Mesothelial cell of epicardium (in vitro differentiated cells): ENCODE measurements at regions not wholly inside any gene's neighbourhood (a gene's known extent, or its start where the extent isn't known, plus 50 kb on each side); places are given as distances from the start of the nearest gene placed in this dataset.

Experiments used
- DNase-seq, 2 experiments: peaks; one replicate each; pipeline ENCODE4 v3.0.0; 2021; ENCODE audit warnings: low spot score in 2 of 2; ENCODE audit not compliant: unreplicated experiment in 2 of 2
- H3K27ac Mint-ChIP-seq: 2 replicates; pipeline ENCODE4 v1.8.0; 2021; ENCODE audit warnings: mixed read lengths
- H3K27me3 Mint-ChIP-seq: 2 replicates; pipeline ENCODE4 v1.8.0; 2021; ENCODE audit warnings: low read depth, mixed read lengths
- H3K36me3 Mint-ChIP-seq: 2 replicates; pipeline ENCODE4 v1.8.0; 2021; ENCODE audit warnings: mixed read lengths
- H3K4me1 Mint-ChIP-seq: 2 replicates; pipeline ENCODE4 v1.8.0; 2021; ENCODE audit warnings: mixed read lengths
- H3K4me3 Mint-ChIP-seq: 2 replicates; pipeline ENCODE4 v1.8.0; 2021; ENCODE audit warnings: mild to moderate bottlenecking, moderate library complexity, mixed read lengths
- H3K9me3 Mint-ChIP-seq: 2 replicates; pipeline ENCODE4 v1.8.0; 2021; ENCODE audit warnings: mixed read lengths
- TF ChIP-seq, protein P1 (sequence below): fragments of 200-600 bp; sonication (generic); IDR thresholded peaks from one replicate; pipeline ENCODE4 v1.5.0; 2021; ENCODE audit warnings: antibody characterized with exemption; ENCODE audit not compliant: unreplicated experiment

GRCh38 chr1:5373281-5373680, 618.9 kb downstream of the NPHP4 start:
- Mint-ChIP-seq H3K27me3 (peaks cover 10% of the 10 kb centered on the region), H3K4me3 (no peak overlapping the region), H3K36me3 (no peaks in the 10 kb centered on the region), H3K9me3 (peaks cover 20% of the 10 kb centered on the region), H3K4me1 (no peaks in the 10 kb centered on the region), H3K27ac (no peak overlapping the region)
- no peak for DNase-seq
- TF ChIP-seq, protein P1, sequence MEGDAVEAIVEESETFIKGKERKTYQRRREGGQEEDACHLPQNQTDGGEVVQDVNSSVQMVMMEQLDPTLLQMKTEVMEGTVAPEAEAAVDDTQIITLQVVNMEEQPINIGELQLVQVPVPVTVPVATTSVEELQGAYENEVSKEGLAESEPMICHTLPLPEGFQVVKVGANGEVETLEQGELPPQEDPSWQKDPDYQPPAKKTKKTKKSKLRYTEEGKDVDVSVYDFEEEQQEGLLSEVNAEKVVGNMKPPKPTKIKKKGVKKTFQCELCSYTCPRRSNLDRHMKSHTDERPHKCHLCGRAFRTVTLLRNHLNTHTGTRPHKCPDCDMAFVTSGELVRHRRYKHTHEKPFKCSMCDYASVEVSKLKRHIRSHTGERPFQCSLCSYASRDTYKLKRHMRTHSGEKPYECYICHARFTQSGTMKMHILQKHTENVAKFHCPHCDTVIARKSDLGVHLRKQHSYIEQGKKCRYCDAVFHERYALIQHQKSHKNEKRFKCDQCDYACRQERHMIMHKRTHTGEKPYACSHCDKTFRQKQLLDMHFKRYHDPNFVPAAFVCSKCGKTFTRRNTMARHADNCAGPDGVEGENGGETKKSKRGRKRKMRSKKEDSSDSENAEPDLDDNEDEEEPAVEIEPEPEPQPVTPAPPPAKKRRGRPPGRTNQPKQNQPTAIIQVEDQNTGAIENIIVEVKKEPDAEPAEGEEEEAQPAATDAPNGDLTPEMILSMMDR = no peak

DNA sequence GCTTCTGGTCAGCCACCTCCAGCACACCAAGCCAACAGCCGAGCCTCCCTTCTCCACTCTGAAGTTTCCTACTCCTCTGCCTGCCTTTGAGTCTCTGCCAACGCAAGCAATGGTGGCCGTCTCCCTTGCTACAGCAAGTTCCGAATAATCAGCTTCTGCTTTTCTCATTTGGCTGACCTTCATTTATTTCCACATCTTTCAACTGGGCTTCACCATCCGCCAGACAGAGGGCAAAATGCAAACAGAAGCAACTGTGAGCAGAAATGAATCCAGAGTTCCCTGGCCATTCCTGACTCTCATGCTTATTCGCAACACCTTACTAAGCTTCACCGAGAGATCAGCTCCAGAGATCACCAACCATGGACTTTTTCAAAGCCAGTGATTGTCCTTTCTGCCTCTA, 621.0 kb downstream of the NPHP4 start:
- H3K27me3 Mint-ChIP-seq = peaks cover 10% of the 10 kb centered on the region
- H3K4me3 Mint-ChIP-seq = no peak overlapping the region
- H3K9me3 Mint-ChIP-seq = peaks cover 20% of the 10 kb centered on the region
- DNase-seq = no peak
- H3K36me3 Mint-ChIP-seq = no peaks in the 10 kb centered on the region
- TF ChIP-seq, protein P1 = no peak
- H3K4me1 Mint-ChIP-seq = no peaks in the 10 kb centered on the region
- H3K27ac Mint-ChIP-seq = no peak overlapping the region

- TF ChIP-seq, protein P1 = no peak
- H3K4me3 Mint-ChIP-seq = no peak overlapping the region
- DNase-seq = no peak
- H3K9me3 Mint-ChIP-seq = peaks cover 20% of the 10 kb centered on the region
- H3K27ac Mint-ChIP-seq = no peak overlapping the region
- peaks cover 13% of the 10 kb centered on the region for H3K27me3 Mint-ChIP-seq
- H3K4me1 Mint-ChIP-seq = no peaks in the 10 kb centered on the region
- H3K36me3 Mint-ChIP-seq = no peaks in the 10 kb centered on the region
These were observed 621.9 kb downstream of the NPHP4 start for GRCh38 chr1:5370311-5370710.

DNA sequence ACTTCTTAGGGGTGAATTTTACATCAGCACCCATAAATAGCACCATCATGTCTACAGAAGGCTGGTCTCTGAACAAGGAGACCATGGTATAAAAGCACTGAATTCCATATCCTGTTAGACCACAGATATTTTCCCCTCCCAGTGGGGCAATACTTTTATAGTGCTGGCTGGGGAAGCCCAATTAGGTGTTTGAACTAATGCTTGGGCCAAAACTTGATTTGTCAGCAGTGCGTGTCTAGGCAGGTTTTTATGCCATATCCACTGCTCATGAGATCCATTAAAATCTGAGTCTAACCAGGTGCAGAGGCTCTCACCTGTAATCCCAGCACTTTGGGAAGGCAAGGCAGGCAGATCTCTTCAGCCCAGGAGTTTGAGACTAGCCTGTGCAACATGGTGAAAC, 623.0 kb downstream of the NPHP4 start:
- Mint-ChIP-seq H3K27ac (no peak overlapping the region), H3K36me3 (no peaks in the 10 kb centered on the region), H3K9me3 (peaks cover 18% of the 10 kb centered on the region), H3K27me3 (peaks cover 22% of the 10 kb centered on the region), H3K4me1 (no peaks in the 10 kb centered on the region), H3K4me3 (no peak overlapping the region)
- DNase-seq = no peak
- TF ChIP-seq, protein P1 = no peak

DNA sequence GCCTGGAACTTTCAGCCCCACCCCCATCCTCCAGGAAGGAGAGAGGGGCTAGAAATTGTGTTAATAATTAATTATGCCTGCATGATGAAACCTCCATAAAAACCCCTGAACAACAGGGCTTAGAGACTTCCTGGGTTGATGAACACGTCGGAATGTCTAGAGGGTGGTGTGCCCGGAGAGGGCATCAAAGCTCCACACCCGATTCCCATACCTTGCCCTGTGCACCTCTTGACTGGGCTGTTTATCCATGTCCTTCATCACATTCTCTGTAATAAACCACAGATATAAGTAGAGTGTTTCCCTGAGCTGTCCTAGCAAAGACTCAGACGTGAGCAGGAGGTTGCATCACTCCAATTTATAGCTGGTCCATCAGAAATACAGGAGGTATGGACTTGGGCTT, 624.0 kb downstream of the NPHP4 start:
- no peak for DNase-seq
- Mint-ChIP-seq H3K4me3 (no peak overlapping the region), H3K4me1 (no peaks in the 10 kb centered on the region), H3K36me3 (no peaks in the 10 kb centered on the region), H3K27ac (no peak overlapping the region), H3K9me3 (peaks cover 8% of the 10 kb centered on the region), H3K27me3 (peaks cover 25% of the 10 kb centered on the region)
- TF ChIP-seq, protein P1 = no peak

DNA sequence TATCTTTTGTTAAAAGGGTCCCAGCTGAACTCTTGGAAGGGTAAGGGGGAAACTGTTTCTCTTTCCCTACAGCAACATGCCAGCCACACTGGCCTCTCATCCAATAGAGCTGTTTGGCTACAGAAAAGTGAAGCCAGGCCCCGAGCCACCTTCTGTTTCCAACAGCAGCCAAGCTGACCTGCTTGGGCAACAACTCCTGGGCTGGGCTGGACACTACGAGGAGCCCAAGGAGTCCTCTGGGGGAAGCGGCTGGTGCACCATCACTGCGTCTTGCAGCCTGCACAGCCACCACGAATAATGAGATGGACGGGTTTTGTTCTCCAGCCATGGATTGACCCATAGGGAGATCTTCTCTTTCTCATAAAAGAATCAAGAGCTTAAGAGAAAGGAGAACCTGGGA, 624.9 kb downstream of the NPHP4 start:
- TF ChIP-seq, protein P1 = no peak
- Mint-ChIP-seq H3K9me3 (peaks cover 3% of the 10 kb centered on the region), H3K36me3 (no peaks in the 10 kb centered on the region), H3K27ac (no peak overlapping the region), H3K4me1 (no peaks in the 10 kb centered on the region), H3K27me3 (peaks cover 28% of the 10 kb centered on the region), H3K4me3 (no peak overlapping the region)
- DNase-seq = no peak
